Parathyroid adenoma (tissue), 2 donors: ENCODE measurements at regions not wholly inside any gene's neighbourhood (a gene's known extent, or its start where the extent isn't known, plus 50 kb on each side); places are given as distances from the start of the nearest gene placed in this dataset.

Source experiments
- H2AFZ ChIP-seq: fragments of 300-600 bp; sonication (generic); one replicate; pipeline ENCODE4 v1.7.0; 2017; ENCODE audit warnings: antibody characterized with exemption, mild to moderate bottlenecking
- H3K27ac ChIP-seq: fragments of 300-600 bp; sonication (generic); one replicate; pipeline ENCODE4 v1.7.0; 2017
- H3K27me3 ChIP-seq: fragments of 300-600 bp; sonication (generic); one replicate; pipeline ENCODE4 v1.7.0; 2017; ENCODE audit warnings: low read length; ENCODE audit not compliant: control insufficient read depth, insufficient read depth
- H3K36me3 ChIP-seq: fragments of 300-600 bp; sonication (generic); one replicate; pipeline ENCODE4 v1.7.0; 2017; ENCODE audit warnings: low read length; ENCODE audit not compliant: control insufficient read depth, insufficient read depth
- H3K4me1 ChIP-seq: fragments of 300-600 bp; sonication (generic); one replicate; pipeline ENCODE4 v1.7.0; 2017; ENCODE audit warnings: control low read depth
- H3K4me2 ChIP-seq: fragments of 300-600 bp; sonication (generic); one replicate; pipeline ENCODE4 v1.7.0; 2017; ENCODE audit warnings: low read length
- H3K4me3 ChIP-seq: fragments of 300-600 bp; sonication (generic); one replicate; pipeline ENCODE4 v1.7.0; 2017; ENCODE audit warnings: low read depth, low read length
- H3K79me2 ChIP-seq: fragments of 300-600 bp; sonication (generic); one replicate; pipeline ENCODE4 v1.7.0; 2017; ENCODE audit warnings: control low read depth
- H3K9ac ChIP-seq: fragments of 300-600 bp; sonication (generic); one replicate; pipeline ENCODE4 v1.7.0; 2017; ENCODE audit warnings: mild to moderate bottlenecking
- H3K9me3 ChIP-seq: fragments of 300-600 bp; sonication (generic); one replicate; pipeline ENCODE4 v1.7.0; 2017; ENCODE audit warnings: low read length; ENCODE audit not compliant: control insufficient read depth
- CTCF ChIP-seq: fragments of 300-600 bp; sonication (generic); IDR thresholded peaks from one replicate; pipeline ENCODE4 v1.7.0; 2017; ENCODE audit warnings: antibody characterized with exemption, mild to moderate bottlenecking
- donor health status: primary hyperparathyroidism.

- H3K4me3 ChIP-seq: no peak overlapping the region
- H3K9me3 ChIP-seq: no peaks in the 10 kb centered on the region
- no peaks in the 10 kb centered on the region for H3K4me1 ChIP-seq
- no peak overlapping the region for H3K9ac ChIP-seq
- H2AFZ ChIP-seq: no peak overlapping the region
- TF ChIP-seq CTCF: no peak
- no peak overlapping the region for H3K4me2 ChIP-seq
- H3K27me3 ChIP-seq: no peaks in the 10 kb centered on the region
- H3K27ac ChIP-seq: no peak overlapping the region
- no peaks in the 10 kb centered on the region for H3K36me3 ChIP-seq
- no peaks in the 10 kb centered on the region for H3K79me2 ChIP-seq
Measured at GRCh38 chr7:85413718-85414117, 226.9 kb upstream of the SEMA3D start.

GRCh38 chr7:85412912-85413311 lies 226.1 kb upstream of the SEMA3D start:
- H2AFZ ChIP-seq: no peak overlapping the region
- H3K4me1 ChIP-seq: no peaks in the 10 kb centered on the region
- no peaks in the 10 kb centered on the region for H3K9me3 ChIP-seq
- no peak overlapping the region for H3K4me2 ChIP-seq
- no peak overlapping the region for H3K27ac ChIP-seq
- no peak overlapping the region for H3K4me3 ChIP-seq
- no peaks in the 10 kb centered on the region for H3K36me3 ChIP-seq
- H3K9ac ChIP-seq: no peak overlapping the region
- no peak for TF ChIP-seq CTCF
- H3K27me3 ChIP-seq: no peaks in the 10 kb centered on the region
- H3K79me2 ChIP-seq: no peaks in the 10 kb centered on the region

- no peak for TF ChIP-seq CTCF
- Histone ChIP-seq H3K9me3 (no peaks in the 10 kb centered on the region), H3K4me1 (no peaks in the 10 kb centered on the region), H3K36me3 (no peaks in the 10 kb centered on the region), H3K9ac (no peak overlapping the region), H3K4me3 (no peak overlapping the region), H3K27ac (no peak overlapping the region), H3K4me2 (no peak overlapping the region), H2AFZ (no peak overlapping the region), H3K27me3 (no peaks in the 10 kb centered on the region), H3K79me2 (no peaks in the 10 kb centered on the region)
Measured at GRCh38 chr7:85407391-85407790, 220.5 kb upstream of the SEMA3D start.

- no peaks in the 10 kb centered on the region for H3K79me2 ChIP-seq
- no peak overlapping the region for H2AFZ ChIP-seq
- H3K36me3 ChIP-seq: no peaks in the 10 kb centered on the region
- no peak overlapping the region for H3K4me2 ChIP-seq
- H3K9me3 ChIP-seq: no peaks in the 10 kb centered on the region
- H3K4me3 ChIP-seq: no peak overlapping the region
- H3K9ac ChIP-seq: no peak overlapping the region
- no peaks in the 10 kb centered on the region for H3K4me1 ChIP-seq
- TF ChIP-seq CTCF: no peak
- H3K27ac ChIP-seq: no peak overlapping the region
- no peaks in the 10 kb centered on the region for H3K27me3 ChIP-seq
Measured at GRCh38 chr7:85405016-85405902, 218.4 kb upstream of the SEMA3D start.

GRCh38 chr7:85396676-85397075 lies 209.8 kb upstream of the SEMA3D start:
- H3K9ac ChIP-seq: no peak overlapping the region
- no peak overlapping the region for H2AFZ ChIP-seq
- H3K9me3 ChIP-seq: no peaks in the 10 kb centered on the region
- no peak for TF ChIP-seq CTCF
- H3K4me1 ChIP-seq: no peaks in the 10 kb centered on the region
- no peak overlapping the region for H3K4me3 ChIP-seq
- no peaks in the 10 kb centered on the region for H3K79me2 ChIP-seq
- H3K27me3 ChIP-seq: no peaks in the 10 kb centered on the region
- no peak overlapping the region for H3K4me2 ChIP-seq
- no peaks in the 10 kb centered on the region for H3K36me3 ChIP-seq
- H3K27ac ChIP-seq: no peak overlapping the region
